Prostate gland (tissue), 2 donors: ENCODE measurements at regions not wholly inside any gene's neighbourhood (a gene's known extent, or its start where the extent isn't known, plus 50 kb on each side); places are given as distances from the start of the nearest gene placed in this dataset.

ENCODE experiments used
- DNase-seq: peaks from one replicate; pipeline ENCODE4 v3.0.0-alpha.2; 2019; ENCODE audit warnings: low spot score
- H3K27ac ChIP-seq, 2 donors: fragments of 200-600 bp; sonication (generic); 2 replicates each; pipeline ENCODE4 v1.5.1; 2017 to 2019
- H3K27me3 ChIP-seq: fragments of 200-600 bp; sonication (generic); replicated peaks from 2 replicates; pipeline ENCODE4 v1.5.1; 2019; ENCODE audit not compliant: insufficient read depth
- H3K36me3 ChIP-seq, 2 donors: fragments of 200-600 bp; sonication (generic); 1 replicate in 1 of 2; 2 replicates in 1 of 2; pipeline versions ENCODE4 v1.5.1 to v1.8.1; 2017 to 2019
- H3K4me1 ChIP-seq: fragments of 200-600 bp; sonication (generic); replicated peaks from 2 replicates; pipeline ENCODE4 v1.5.1; 2019
- H3K4me3 ChIP-seq, 2 donors: fragments of 200-600 bp; sonication (generic); 2 replicates each; pipeline ENCODE4 v1.5.1; 2017 to 2019
- H3K9me3 ChIP-seq: fragments of 200-600 bp; sonication (generic); 2 replicates; pipeline ENCODE4 v1.5.1; 2017
- POLR2A ChIP-seq: fragments of 450-650 bp; IDR thresholded peaks from one replicate; pipeline ENCODE4 v1.6.1; 2016; ENCODE audit warnings: antibody characterized with exemption, mild to moderate bottlenecking
- POLR2AphosphoS5 ChIP-seq: sonication (generic); formaldehyde crosslinking; IDR thresholded peaks from one replicate; pipeline ENCODE4 v1.6.1; 2017; ENCODE audit warnings: antibody characterized with exemption
- WGBS: methylation state at CpG from one replicate; pipeline ENCODE4 v1.1.5; 2018; 5-methylcytosine and 5-hydroxymethylcytosine counted together
- intact Hi-C: fragments of 100-400 bp; cut with DNase I; formaldehyde crosslinking; loops from one replicate; pipeline ENCODE4 v1.14.2; 2022
- TF ChIP-seq, protein P1 (sequence below), 4 experiments: fragments of 200-600 bp in 2 of 4; fragments of 450-650 bp in 2 of 4; sonication (generic) in 2 of 4; IDR thresholded peaks; 1 replicate in 3 of 4; 2 replicates in 1 of 4; pipeline ENCODE4 v1.5.1; 2016 to 2019; ENCODE audit warnings: antibody characterized with exemption in 4 of 4, mild to moderate bottlenecking in 2 of 4, moderate library complexity in 2 of 4

DNA sequence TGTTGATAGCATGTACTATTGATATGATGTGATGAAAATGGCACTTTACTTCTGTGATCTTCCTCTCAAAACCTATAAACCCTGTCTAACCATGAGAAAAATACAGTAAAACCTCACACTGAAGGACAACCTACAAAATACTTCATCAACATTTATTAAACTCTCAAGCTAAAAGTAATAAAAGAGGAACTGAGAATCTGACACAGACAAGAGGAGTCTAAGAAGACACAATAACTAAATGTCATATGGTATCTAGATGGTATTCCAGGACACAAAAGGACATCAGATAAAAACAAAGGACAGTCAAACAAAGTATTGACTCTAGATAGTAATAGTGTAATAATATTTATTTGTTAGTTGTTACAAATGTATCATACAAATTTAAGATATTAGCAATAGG lies 655.3 kb downstream of the SH3BGRL start:
- no peak overlapping the region for H3K27ac ChIP-seq
- no peak overlapping the region for H3K4me3 ChIP-seq
- TF ChIP-seq POLR2A (no peak), POLR2AphosphoS5 (no peak)
- TF ChIP-seq, protein P1, sequence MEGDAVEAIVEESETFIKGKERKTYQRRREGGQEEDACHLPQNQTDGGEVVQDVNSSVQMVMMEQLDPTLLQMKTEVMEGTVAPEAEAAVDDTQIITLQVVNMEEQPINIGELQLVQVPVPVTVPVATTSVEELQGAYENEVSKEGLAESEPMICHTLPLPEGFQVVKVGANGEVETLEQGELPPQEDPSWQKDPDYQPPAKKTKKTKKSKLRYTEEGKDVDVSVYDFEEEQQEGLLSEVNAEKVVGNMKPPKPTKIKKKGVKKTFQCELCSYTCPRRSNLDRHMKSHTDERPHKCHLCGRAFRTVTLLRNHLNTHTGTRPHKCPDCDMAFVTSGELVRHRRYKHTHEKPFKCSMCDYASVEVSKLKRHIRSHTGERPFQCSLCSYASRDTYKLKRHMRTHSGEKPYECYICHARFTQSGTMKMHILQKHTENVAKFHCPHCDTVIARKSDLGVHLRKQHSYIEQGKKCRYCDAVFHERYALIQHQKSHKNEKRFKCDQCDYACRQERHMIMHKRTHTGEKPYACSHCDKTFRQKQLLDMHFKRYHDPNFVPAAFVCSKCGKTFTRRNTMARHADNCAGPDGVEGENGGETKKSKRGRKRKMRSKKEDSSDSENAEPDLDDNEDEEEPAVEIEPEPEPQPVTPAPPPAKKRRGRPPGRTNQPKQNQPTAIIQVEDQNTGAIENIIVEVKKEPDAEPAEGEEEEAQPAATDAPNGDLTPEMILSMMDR (IDR thresholded peaks at IDR 0.05) = no peak
- intact Hi-C loops = no loop called here
- no peaks in the 10 kb centered on the region for H3K4me1 ChIP-seq
- no peaks in the 10 kb centered on the region for H3K27me3 ChIP-seq
- DNase-seq = no peak
- H3K9me3 ChIP-seq = no peaks in the 10 kb centered on the region
- H3K36me3 ChIP-seq = no peaks in the 10 kb centered on the region

DNA sequence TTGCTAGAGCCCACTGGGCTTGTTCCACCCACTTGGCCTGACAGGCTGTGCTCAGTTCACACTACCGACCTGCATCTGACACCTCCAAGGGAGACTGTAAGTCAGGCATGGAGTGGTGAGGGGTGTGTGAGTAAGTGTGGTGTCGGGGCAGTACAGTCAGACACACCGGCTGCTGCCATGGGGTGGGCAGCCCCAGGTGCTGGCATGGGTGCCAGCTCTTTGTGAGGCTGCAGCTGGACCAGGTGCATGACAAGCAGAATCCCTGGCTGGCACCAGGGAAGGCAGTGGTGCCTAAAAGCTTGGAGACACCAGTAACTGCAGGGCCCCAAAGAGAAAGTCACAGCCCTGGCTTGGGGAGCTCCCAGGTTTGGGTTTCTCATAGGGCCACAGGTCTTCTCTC lies 665.0 kb downstream of the SH3BGRL start:
- 72% methylated on average over 2 of the region's 3 CpGs for WGBS
- Histone ChIP-seq H3K27ac (no peak overlapping the region), H3K4me3 (no peak overlapping the region), H3K9me3 (no peaks in the 10 kb centered on the region), H3K27me3 (no peaks in the 10 kb centered on the region), H3K4me1 (no peaks in the 10 kb centered on the region), H3K36me3 (no peaks in the 10 kb centered on the region)
- TF ChIP-seq, protein P1 (IDR thresholded peaks at IDR 0.05) = no peak
- TF ChIP-seq POLR2AphosphoS5 = no peak
- no peak for TF ChIP-seq POLR2A
- intact Hi-C loops = no loop called here
- no peak for DNase-seq

DNA sequence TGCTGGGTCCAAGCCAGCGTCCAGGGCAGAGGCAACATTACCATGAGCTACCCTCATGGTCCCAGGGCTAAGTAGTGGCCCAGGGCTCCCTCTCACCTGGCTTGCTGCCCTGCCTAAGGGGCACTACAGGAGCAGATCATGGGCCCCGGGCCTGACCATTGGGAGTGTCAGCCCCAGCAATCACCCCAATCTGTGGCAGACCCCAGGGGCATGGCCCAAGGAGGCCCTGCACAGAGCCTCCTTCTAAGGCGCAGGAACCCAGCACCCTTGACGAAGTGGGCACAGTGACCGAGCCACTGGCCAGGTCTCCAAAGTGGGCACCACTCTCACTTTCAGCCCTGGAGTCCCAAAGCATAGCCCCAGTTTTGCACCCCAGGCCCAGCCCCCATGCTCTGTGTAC lies 667.1 kb downstream of the SH3BGRL start:
- TF ChIP-seq, protein P1 (IDR thresholded peaks at IDR 0.05) = no peak
- no peak for TF ChIP-seq POLR2AphosphoS5
- TF ChIP-seq POLR2A = no peak
- H3K4me3 ChIP-seq = no peak overlapping the region
- H3K27me3 ChIP-seq = no peaks in the 10 kb centered on the region
- DNase-seq = no peak
- no peak overlapping the region for H3K27ac ChIP-seq
- intact Hi-C loops = no loop called here
- H3K36me3 ChIP-seq = no peaks in the 10 kb centered on the region
- H3K9me3 ChIP-seq = no peaks in the 10 kb centered on the region
- WGBS = 90% methylated on average over 2 of the region's 5 CpGs
- no peaks in the 10 kb centered on the region for H3K4me1 ChIP-seq

DNA sequence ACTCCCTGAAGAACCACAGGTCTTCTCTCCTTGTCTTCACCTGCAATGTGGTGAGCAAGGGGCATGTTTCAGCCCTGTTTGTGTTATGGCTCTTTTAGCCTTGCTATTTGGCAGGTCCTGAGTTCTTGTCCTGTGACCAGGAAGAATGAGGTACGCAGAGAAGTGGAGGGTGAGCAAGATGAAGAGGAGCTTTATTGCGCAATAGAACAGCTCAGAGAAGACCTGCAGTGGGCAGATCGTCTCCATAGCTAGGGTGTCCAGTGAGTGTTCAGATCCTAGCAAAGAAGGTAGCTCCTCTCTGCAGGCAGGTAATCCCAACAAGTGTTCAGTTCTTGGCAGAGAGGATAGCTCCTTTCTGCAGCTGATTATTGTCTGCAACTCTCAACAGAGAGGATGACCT lies 672.9 kb downstream of the SH3BGRL start:
- TF ChIP-seq POLR2AphosphoS5 (no peak), POLR2A (no peak)
- TF ChIP-seq, protein P1 (IDR thresholded peaks at IDR 0.05) = no peak
- Histone ChIP-seq H3K27me3 (no peaks in the 10 kb centered on the region), H3K4me1 (no peaks in the 10 kb centered on the region), H3K9me3 (no peaks in the 10 kb centered on the region), H3K36me3 (no peaks in the 10 kb centered on the region), H3K27ac (no peak overlapping the region), H3K4me3 (no peak overlapping the region)
- 78% methylated on average over 3 of the region's 3 CpGs for WGBS
- intact Hi-C loops = no loop called here
- no peak for DNase-seq

DNA sequence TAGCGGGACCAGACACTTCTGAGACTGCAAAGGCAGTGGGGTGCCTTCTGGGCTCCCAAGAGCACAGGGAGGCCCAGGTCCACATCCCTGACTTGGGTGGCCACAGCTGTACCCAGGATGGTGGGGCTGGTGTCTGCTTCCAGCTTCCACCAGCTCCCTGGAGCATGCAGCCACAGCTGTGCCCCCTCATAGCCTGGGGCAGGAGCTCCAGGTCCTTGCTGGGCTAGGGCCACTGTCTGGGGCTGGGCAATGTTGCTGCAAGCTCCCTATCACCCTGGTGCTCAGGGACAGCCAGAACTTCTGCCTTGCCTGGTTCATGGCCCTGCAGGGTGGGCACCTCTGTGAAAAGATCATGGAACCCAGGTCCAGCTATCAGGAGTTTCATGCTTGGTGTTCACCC lies 673.9 kb downstream of the SH3BGRL start:
- no peak for TF ChIP-seq POLR2AphosphoS5
- no peak for TF ChIP-seq POLR2A
- TF ChIP-seq, protein P1 (IDR thresholded peaks at IDR 0.05) = no peak
- DNase-seq = no peak
- no peaks in the 10 kb centered on the region for H3K27me3 ChIP-seq
- H3K4me3 ChIP-seq = no peak overlapping the region
- no peak overlapping the region for H3K27ac ChIP-seq
- H3K9me3 ChIP-seq = no peaks in the 10 kb centered on the region
- no peaks in the 10 kb centered on the region for H3K36me3 ChIP-seq
- no peaks in the 10 kb centered on the region for H3K4me1 ChIP-seq
- intact Hi-C loops = no loop called here
- no CpG with 5 or more reads among the region's 1 CpG for whole genome bisulfite sequencing
